HepG2 (cell line): ENCODE measurements at regions not wholly inside any gene's neighbourhood (a gene's known extent, or its start where the extent isn't known, plus 50 kb on each side); places are given as distances from the start of the nearest gene placed in this dataset.
"Not testable (repeated sequence)": the region's sequence is repeated elsewhere in the genome, so short reads cannot be mapped to it uniquely, and the experiment has no call there.

ENCODE experiments used
- BRCA1 ChIP-seq: sonication (generic); formaldehyde crosslinking; IDR thresholded peaks from 2 replicates; pipeline ENCODE4 v1.4.0; 2020; ENCODE audit warnings: missing genetic modification reagents
- CBFB ChIP-seq: sonication (generic); formaldehyde crosslinking; IDR thresholded peaks from 2 replicates; pipeline ENCODE4 v1.4.0; 2020; ENCODE audit warnings: missing genetic modification reagents
- GATAD1 ChIP-seq: IDR thresholded peaks from 2 replicates; pipeline ENCODE4 v1.6.1; 2016; ENCODE audit warnings: missing genetic modification reagents, missing compliant biosample characterization
- MAZ ChIP-seq, 2 experiments: sonication (generic) in 1 of 2; formaldehyde crosslinking in 1 of 2; IDR thresholded peaks; 2 replicates each; pipeline versions ENCODE4 v1.5.0 to v1.6.1; 2012 to 2020; ENCODE audit warnings: low read depth in 2 of 2, mild to moderate bottlenecking in 2 of 2, borderline replicate concordance in 1 of 2, improper control_type of control experiment in 1 of 2, low read length in 1 of 2, missing genetic modification reagents in 1 of 2, moderate library complexity in 1 of 2
- ZBTB33 ChIP-seq: sonication (generic); formaldehyde crosslinking; IDR thresholded peaks from 2 replicates; pipeline ENCODE4 v1.4.0; 2020; ENCODE audit warnings: missing genetic modification reagents
- ZNF530 ChIP-seq: sonication (generic); formaldehyde crosslinking; IDR thresholded peaks from 2 replicates; pipeline ENCODE4 v1.5.0; 2020; ENCODE audit warnings: low read depth, mild to moderate bottlenecking, missing genetic modification reagents
- ZNF563 ChIP-seq: sonication (generic); formaldehyde crosslinking; IDR thresholded peaks from 2 replicates; pipeline ENCODE4 v1.8.0; 2022; ENCODE audit warnings: mild to moderate bottlenecking, moderate library complexity, missing genetic modification reagents

GRCh38 chr21:43283925-43284221 lies 115.1 kb downstream of the CRYAA start:
- TF ChIP-seq ZBTB33 (CRISPR knock-in tag); ZNF530 (CRISPR knock-in tag); CBFB (CRISPR knock-in tag); ZNF563 (CRISPR knock-in tag); MAZ (IDR thresholded peaks at IDR 0.05; ENCODE audit: borderline replicate concordance, low read depth, low read length); MAZ (CRISPR knock-in tag; IDR thresholded peaks at IDR 0.05; ENCODE audit: low read depth); GATAD1; BRCA1: not testable (repeated sequence)
